GM19238 (cell line): ENCODE measurements at regions not wholly inside any gene's neighbourhood (a gene's known extent, or its start where the extent isn't known, plus 50 kb on each side); places are given as distances from the start of the nearest gene placed in this dataset.
"Not testable (repeated sequence)": the region's sequence is repeated elsewhere in the genome, so short reads cannot be mapped to it uniquely, and the experiment has no call there.

Experiments
- DNase-seq: peaks from one replicate; pipeline ENCODE4 v3.0.0; 2011; ENCODE audit warnings: low spot score; ENCODE audit not compliant: insufficient read length

DNA sequence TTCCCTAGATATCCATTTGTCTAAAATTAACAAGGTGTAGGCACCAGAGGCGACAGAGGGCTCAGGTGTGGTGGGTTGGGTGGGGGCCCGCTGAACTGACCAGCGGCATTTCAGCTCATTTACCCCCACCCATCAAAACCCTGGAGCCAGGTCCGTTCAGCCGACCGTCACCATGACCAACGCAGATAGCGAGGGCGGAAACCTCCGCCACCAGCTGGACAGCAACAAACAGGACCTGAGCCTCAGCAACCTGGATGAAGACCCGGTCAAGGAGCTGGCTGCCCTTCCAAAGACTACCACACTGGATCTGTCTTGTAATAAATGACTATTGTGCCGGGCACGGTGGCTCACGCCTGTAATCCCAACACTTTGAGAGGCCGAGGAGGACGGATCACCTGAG lies 120.8 kb upstream of the LGSN start:
- DNase-seq: no peak

DNA sequence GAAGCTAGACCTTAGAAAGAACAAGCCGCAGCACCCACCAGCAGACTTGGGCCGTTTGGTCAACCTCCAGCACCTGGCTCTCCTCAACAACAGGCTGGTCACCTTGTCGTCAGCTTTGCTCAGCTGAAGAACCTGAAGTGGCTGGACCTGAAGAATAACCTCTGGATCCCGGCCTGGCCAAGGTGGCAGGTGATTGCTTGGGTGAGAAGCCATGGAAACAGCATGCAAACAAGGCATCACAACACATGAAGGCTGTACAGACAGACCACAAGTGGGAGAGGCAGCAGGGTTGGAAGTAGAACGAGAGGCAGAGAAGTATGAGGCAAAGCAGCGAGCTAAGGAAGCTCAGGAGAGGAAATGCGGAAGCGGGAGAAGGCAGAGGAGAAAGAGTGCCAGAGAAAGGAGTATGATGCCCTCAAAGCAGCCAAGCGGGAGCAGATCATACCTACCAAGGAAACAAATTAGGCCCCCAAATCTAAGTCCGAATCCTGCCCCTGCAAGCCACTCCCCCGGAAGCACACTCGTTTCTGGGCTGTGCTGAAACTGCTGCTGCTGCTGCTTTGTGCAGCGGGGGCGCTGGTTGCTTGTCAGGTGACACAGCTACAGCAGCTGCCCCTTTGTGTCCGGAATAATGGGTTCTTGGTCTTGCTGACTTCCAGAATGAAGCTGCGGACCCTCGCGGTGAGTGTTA lies 121.6 kb upstream of the LGSN start:
- DNase-seq: no peak

DNA sequence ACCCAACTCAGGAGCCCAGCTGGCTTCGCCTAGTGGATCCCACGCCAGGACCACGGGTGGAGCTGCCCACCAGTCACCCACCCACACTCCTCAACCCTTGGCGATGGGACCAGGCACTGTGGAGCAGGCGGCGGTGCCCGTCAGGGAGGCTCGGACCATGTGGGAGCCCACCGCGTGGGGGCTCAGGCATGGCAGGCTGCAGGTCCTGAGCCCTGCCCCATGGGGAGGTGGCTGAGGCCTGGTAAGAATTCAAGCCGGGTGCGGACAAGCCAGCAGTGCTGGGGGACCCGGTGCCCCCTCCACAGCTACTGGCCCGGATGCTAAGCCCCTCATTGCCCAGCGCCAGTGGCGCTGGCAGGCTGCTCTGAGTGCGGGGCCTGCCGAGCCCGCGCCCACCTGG lies 123.1 kb upstream of the LGSN start:
- DNase-seq: no peak

DNA sequence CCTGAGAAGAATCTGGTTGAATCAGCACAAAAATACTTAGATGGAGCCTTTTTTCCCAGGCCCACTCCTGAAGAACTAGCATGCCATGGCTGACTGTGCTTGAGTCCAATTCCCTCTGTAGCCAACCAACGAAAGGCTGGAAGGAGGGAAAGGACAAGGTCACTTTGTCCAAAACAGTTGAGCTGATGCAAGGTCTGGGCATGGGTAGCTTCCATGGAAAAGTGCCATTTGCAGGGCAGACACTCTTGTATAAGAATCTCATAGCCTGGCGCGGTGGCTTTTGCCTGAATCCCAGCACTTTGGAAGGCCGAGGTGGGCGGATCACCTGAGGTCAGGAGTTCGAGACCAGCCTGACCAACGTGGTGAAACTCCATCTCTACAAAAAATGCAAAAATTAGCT lies 125.0 kb upstream of the LGSN start:
- no peak for DNase-seq

DNA sequence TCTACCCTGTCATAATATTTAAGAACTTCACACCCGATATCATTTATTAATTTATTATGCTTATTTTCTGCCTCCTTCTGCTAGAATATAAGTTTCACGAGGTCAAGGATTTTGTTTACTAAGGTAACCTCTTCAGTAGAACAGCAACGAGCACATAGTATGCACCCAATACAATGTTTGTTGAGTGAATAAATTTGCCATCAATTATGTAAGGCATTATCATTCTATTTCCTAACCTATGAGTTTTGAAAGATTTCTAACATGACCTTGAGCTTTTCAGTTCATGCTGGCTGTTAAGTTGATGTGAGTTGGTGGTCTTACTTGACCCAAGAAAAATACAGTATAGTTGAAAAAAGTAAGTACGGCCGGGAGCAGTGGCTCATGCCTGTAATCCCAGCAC lies 125.9 kb upstream of the LOC128125822 start:
- DNase-seq: no peak

DNA sequence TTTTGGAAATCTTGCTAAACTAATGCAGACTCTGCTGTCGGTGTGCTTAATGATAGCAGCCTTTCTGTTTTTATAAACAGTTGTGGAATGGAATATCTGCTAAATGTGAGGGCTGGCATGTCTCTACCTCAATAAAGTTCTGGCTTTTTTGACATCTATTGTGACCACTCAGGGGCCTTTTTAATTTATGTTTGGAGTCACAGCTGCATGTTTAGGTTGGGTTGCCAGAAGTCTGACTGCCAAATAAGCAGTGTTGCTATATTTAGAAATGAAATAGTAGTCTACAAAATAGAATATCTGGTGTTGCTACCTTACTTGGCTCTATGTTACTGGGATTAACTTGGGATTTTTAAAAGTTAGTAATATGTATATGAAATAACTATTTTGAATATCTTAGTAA lies 125.1 kb upstream of the LOC128125822 start:
- DNase-seq: no peak

DNA sequence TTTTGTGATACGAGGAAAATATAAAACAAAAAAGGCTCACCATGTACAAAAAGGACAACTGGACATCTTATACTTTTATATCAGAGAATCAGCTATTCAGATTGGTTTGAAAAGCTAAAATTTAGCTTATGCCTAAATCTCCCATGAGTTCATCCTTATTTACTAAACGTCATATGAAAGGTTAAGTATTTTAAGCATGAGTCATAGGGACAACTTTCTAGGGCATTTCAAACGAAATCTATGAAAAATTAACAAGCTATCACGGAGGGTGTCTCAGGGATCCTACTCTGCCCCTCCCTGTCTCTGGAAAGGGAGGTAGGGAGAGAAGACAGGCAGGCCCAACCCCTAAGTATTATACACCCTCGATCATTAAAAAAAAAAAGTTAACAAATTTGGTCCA lies 124.1 kb upstream of the LOC128125822 start:
- DNase-seq: no peak

DNA sequence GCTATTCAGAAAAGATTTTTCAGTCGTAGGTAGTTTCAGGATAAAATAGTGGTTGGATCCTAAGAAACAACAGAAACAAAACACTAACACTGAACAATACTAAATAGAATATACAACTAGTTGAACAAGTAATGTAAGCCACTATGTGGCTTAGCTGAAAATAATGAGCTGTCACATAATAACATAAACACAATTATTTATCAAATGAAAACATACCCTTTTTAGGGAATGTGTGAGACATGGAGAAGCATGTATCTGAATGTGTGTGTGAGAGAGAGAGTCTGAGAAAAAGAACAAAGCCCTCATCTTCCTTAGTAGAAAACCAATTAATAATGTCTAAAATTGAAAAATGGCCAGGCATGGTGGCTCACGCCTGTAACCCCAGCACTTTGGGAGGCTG lies 122.6 kb upstream of the LOC128125822 start:
- no peak for DNase-seq

DNA sequence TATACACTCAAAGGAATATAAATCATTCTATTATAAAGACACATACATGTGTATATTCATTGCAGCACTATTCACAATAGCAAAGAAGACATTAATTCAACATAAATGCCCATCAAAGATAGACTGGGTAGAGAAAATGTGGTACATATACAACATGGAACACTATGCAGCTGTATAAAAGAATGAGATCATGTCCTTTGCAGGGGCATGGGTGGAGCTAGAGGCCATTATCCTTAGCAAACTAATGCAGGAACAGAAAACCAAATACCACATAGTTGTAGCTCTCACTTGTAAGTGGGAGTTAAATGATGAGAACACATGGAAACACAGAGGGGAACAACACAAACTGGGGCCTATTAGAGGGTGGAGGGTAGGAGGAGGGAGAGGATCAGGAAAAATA lies 121.0 kb upstream of the LOC128125822 start:
- no peak for DNase-seq

DNA sequence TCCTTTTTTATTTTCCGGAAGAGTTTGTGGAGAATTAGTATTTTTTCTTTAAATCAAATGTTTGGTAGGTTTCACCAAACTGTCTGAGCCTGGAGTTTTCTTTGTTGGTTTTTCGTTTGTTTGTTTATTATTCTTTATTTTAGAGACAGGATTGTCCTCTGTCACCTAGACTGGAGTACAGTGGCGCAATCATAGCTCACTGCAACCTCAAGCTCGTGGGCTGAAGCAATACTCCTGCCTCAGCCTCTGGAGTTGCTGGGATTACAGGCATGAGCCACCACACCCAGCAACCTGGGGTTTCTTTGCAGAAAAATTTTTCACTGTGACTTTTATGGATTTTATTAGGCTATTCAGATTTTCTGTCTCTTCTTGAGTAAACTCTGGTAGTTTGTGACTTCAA lies 120.2 kb upstream of the LOC128125822 start:
- DNase-seq: no peak

DNA sequence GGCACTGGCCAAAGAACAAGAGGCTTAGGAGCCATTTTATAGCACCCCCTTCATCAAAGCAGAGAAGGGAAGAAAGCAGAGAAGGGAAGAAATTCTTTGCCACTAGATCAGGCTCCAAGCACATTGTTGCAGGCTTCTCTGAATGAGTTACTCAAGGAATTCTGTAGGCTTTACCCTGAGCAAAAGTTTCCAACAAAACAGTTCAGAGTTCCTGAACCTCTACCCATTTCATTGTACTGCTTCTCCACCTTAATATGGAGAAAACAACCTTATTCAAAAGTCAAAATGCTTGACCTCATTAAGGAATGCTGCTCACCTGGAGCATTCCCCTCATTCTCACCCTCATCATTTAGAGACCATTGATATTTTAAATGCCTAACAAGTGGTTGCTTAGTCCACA lies 115.5 kb upstream of the LOC128125822 start:
- DNase-seq: no peak

DNA sequence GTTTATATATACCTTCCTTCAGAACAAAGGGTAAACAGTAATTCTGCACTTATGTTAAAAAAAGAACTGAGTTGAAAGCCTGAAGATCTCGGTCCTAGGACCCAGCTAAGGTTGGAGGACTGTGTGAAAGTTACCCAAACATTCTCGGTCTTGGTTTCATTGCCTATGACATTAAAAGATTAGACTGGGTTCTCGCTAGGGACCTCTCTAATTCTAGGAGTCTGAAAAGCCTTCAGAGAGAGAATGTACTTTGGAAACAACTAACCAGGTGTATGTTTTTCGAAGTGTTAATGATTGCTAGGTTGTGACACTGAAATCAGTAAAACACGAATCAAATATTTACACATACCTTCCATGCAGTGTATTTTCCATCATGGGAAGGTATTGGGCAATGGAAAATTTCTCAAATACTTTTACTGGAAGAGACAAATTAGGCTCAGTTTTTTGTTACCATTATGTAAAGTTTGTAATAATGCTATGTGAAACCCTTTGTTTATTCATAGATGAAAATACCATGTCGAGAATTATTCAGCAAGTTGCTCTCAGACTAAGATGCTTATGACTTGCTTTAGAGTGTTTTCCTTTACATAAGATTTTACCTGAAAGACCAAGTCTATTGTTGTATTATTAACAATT lies 113.7 kb upstream of the LOC128125822 start:
- no peak for DNase-seq

DNA sequence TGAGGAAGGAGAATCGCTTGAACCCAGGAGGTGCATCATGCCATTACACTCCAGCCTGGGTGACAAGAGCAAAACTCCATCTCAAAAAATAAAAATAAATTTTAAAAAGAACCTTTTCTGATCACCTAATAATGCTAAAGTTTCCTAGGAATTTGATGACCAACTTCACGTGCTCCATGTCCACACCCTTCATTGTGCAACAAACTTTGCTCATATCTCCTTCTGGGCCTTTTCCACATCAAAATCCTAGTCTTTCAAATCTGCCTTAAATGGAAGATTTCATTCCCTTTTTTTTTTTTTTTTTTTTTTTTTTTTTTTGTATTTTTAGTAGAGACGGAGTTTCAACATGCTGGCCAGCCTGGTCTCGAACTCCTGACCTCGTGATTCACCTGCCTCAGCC lies 112.5 kb upstream of the LOC128125822 start:
- DNase-seq: no peak

DNA sequence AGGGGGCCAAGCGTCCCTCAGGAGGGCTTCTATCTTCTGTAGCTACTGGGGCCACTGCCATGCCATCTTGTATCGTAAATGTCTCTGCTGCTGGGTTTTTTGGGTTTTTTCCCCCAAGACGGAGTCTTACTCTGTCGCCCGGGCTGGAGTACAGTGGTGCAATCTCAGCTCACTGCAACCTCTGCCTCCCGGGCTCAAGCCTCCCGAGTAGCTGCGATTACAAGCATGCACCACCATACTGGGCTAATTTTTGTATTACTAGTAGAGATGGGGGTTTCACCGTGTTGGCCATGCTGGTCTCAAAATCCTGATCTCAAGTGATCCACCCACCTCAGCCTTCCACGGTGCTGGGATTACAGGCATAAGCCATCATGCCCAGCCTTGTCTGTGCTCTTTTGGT lies 111.3 kb upstream of the LOC128125822 start:
- DNase-seq: no peak

DNA sequence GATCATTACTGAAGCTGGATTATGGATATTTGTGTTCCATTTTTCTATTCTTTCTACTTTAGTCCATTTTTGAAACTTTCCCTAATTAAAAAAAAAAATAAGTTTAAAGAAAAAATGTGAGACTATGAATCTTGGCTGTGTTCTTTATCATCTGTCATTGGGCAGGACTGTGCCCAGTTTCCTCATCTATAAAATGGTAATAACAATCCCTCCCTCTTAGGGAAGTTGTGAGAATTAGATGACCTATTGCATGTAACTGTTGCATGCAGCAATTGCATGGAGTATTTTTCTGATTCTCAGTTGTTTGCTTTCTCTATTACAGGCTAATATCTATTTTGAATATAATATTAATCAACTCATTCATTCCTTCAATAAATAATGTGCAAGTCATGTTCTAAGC lies 108.2 kb upstream of the LOC128125822 start:
- DNase-seq: no peak

DNA sequence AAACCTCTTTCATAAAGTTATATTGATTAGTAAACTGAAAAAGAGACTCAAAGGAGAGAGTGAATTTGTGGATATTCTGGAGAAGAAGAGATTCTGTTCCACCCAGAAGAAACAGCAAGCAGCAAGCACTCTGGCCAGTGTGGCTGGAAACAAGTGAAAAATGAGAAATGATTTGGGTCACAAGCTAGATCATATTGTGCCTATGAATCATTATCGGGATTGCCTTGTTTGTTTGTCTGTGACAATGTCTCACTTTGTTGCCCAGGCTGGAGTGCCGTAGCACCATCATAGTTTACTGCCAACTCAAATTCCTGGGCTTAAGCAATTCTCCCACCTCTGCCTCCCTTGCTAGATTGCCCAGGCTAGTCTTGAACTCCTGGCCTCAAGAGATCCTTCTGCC lies 106.5 kb upstream of the LOC128125822 start:
- no peak for DNase-seq

DNA sequence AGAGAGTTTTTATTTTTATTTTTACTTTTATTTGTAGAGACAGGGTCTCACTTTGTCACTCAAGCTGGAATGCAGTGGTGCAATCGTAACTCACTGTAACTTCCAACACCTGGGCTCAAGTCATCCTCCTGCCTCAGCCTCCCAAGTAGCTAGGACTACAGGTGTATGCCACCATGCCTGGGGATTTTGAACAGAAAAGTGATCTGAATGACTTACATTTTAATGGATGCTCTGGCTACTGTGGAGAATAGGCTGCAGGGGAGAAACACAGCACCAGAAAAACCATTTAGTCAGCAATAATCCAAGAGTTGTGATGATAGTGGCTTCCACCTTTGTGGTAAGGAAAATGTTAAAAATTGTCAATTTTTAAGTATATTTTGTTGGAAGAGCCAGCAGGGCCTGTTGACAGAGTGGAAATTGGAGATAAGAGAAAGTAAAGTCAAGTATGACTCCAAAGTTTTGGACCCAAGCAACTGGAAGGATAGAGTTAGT lies 106.0 kb upstream of the LOC128125822 start:
- no peak for DNase-seq

DNA sequence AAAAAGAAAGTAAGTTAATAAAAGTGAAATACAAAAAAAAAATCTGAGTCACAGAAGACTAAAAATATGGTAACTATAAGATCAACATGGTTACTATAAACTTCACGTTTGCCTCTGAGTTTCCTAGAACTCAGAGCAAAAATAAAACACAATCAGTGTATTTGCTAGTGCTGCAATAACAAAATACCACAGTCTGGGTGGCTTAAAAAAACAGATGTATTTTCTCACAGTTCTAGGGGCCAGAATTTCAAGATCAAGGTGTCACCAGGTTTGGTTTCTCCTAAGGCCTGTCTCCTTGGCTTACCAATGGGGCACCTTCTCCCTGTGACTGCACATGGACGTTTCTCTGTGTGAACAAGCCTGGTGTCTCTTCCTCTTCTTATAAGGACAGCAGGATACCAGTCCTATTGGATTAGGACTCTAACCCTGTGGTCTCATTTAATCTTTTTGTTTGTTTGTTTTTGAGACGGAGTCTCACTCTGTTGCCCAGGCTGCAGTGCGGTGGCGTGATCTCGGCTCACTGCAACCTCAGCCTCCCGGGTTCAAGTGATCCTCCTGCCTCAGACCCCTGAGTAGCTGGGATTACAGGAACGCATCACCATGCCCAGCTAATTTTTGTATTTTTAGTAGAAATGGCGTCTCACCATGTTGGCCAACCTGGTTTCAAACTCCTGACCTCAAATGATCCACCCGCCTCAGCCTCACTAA lies 104.9 kb upstream of the LOC128125822 start:
- no peak for DNase-seq

DNA sequence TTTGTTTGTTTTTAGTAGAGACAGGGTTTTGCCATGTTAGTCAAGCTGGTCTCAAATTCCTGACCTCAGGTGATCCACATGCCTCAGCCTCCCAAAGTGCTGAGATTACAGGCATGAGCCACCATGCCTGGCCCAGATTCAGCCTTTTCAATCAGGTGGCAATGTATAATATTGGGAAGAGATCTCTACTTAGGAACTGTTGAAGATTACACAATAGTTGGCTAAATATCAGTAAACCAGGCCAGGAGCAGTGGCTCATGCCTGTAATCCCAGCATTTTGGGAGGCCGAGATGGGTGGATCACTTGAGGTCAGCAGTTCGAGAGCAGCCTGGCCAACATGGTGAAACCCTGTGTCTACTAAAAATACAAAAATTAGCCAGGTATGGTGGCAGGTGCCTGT lies 101.1 kb upstream of the LOC128125822 start:
- DNase-seq: not testable (repeated sequence)

DNA sequence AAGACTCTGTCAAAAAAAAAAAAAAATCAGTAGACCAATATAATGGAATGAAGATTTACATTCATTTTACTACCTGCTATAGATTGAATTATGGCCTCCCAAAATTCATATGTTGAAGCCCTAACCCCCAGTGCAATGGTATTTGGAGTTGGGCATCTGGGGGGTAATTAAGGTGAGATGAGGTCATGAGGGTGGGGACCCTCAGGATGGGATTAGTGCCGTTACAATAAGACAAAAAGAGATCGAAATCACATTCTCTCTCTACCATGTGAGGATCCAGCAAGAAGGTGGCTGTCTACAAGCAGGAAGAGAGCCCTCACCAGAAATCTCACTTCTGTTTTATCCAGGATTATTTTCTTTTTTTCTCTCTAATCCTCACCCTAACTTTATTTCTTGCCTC lies 100.6 kb upstream of the LOC128125822 start:
- DNase-seq: no peak

DNA sequence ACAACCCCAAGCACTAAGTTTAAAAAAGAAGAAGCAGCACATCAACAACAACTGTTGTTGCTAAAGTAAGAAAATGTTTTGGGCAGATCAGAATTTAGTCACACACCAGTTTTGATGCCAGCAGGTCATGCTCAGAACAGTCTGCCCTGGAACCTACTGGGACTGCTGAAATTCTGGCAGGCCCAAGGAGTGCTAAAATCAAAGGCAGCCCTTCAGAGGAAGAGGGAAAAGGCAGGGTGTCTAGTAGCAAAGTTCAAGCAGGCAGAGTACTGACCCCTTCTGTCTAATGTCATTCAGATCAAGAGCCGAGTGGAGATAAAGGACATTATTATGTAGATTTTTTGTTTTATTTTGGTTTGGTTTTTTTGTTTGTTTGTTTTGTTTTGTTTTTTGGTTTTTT lies 96.6 kb upstream of the LOC128125822 start:
- DNase-seq: no peak

DNA sequence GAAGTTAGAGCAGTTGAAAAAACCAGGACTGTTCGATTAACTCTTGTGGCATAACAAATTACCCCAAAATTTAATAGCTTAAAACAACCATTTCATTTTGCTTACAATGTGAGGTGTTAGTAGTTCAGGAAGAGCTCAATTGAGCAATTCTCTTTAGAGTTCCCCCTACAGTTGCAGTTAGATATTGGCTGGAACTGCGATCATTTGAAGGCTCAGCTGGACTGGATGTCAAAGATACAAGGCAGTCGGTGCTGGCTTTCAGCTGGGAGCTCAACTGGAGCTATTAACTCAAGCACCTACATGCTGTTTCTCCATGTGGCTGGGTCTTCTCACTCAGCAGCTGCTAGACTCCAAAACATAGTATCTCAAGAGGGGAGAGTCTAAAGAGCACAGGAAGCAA lies 96.0 kb upstream of the LOC128125822 start:
- DNase-seq: no peak
